Kidney (tissue), 13 donors: ENCODE measurements at regions not wholly inside any gene's neighbourhood (a gene's known extent, or its start where the extent isn't known, plus 50 kb on each side); places are given as distances from the start of the nearest gene placed in this dataset.
A peak's percentile ranks its signal among the peaks of the same experiment; 100 is the strongest.

Experiments used
- DNase-seq, 5 donors: peaks; one replicate each; pipeline ENCODE4 v3.0.0-alpha.2; 2013 to 2020
- FAIRE-seq: peaks from 2 replicates; lab custom pipeline; 2012; peaks lifted over from hg19 to GRCh38; lab: Jason Lieb, UNC
- H3K27ac ChIP-seq, 2 donors: one replicate each; pipeline ENCODE4 v1.7.0; 2013; ENCODE audit warnings: low read depth in 2 of 2, low read length in 2 of 2, inconsistent platforms in 1 of 2
- H3K27me3 ChIP-seq: one replicate; pipeline ENCODE4 v1.7.1; 2013; ENCODE audit warnings: low read length, inconsistent platforms; ENCODE audit not compliant: control insufficient read depth, insufficient read depth
- H3K36me3 ChIP-seq, 3 donors: one replicate each; pipeline versions ENCODE4 v1.7.0 to v1.7.1; 2013; ENCODE audit warnings: low read length in 3 of 3, control low read depth in 1 of 3, inconsistent platforms in 1 of 3; ENCODE audit not compliant: insufficient read depth in 3 of 3, control insufficient read depth in 2 of 3
- H3K4me1 ChIP-seq, 3 donors: one replicate each; pipeline versions ENCODE4 v1.7.0 to v1.7.1; 2013; ENCODE audit warnings: low read length in 3 of 3, inconsistent platforms in 1 of 3, low read depth in 1 of 3; ENCODE audit not compliant: control insufficient read depth in 2 of 3, insufficient read depth in 2 of 3
- H3K4me3 ChIP-seq, 3 donors: one replicate each; pipeline versions ENCODE4 v1.7.0 to v1.8.1; 2013; ENCODE audit warnings: low read length in 3 of 3, control low read depth in 1 of 3, inconsistent platforms in 1 of 3
- H3K9ac ChIP-seq, 3 donors: one replicate each; pipeline versions ENCODE4 v1.7.0 to v1.7.1; 2013; ENCODE audit warnings: low read length in 3 of 3, control low read depth in 1 of 3, inconsistent platforms in 1 of 3
- H3K9me3 ChIP-seq, 3 donors: one replicate each; pipeline versions ENCODE4 v1.7.0 to v1.7.1; 2013; ENCODE audit warnings: low read length in 3 of 3, control low read depth in 1 of 3, inconsistent platforms in 1 of 3; ENCODE audit not compliant: control insufficient read depth in 2 of 3, insufficient read depth in 1 of 3
- CTCF ChIP-seq: IDR thresholded peaks from 3 replicates; pipeline ENCODE4 v1.5.1; 2012; ENCODE audit warnings: mild to moderate bottlenecking, moderate library complexity, borderline replicate concordance; ENCODE audit not compliant: insufficient read depth; ENCODE audit errors: extremely low read depth
- intact Hi-C: fragments of 100-400 bp; cut with DNase I; formaldehyde crosslinking; loops from one replicate; pipeline ENCODE4 v1.11.1; 2022
- donor health status: control.
- donor health status: control.
- donor health status: control.
- donor health status: control.
- donor health status: control.
- donor health status: DM: yes; HTN: yes; CAD: no.
- donor health status: Normal renal cell carcinoma (clear cell type).

- Histone ChIP-seq H3K9me3 (no peaks in the 10 kb centered on the region), H3K27ac (no peak overlapping the region), H3K4me1 (peaks cover 0 to 6% (median 0%) of the 10 kb centered on the region in 3 donors), H3K9ac (no peak overlapping the region), H3K36me3 (no peaks in the 10 kb centered on the region), H3K4me3 (no peak overlapping the region), H3K27me3 (no peaks in the 10 kb centered on the region)
- no peak for DNase-seq
- FAIRE-seq: no peak
- no peak for TF ChIP-seq CTCF
- intact Hi-C loops: no loop called here
Measured at GRCh38 chr9:81108821-81109220, 580.5 kb downstream of the TLE1 start.

GRCh38 chr9:81108391-81108790 lies 581.0 kb downstream of the TLE1 start:
- no peak overlapping the region for H3K27ac ChIP-seq
- H3K27me3 ChIP-seq: no peaks in the 10 kb centered on the region
- DNase-seq (no peak), FAIRE-seq (no peak)
- H3K36me3 ChIP-seq: no peaks in the 10 kb centered on the region
- no peaks in the 10 kb centered on the region for H3K9me3 ChIP-seq
- intact Hi-C loops: no loop called here
- no peak for TF ChIP-seq CTCF
- no peak overlapping the region for H3K9ac ChIP-seq
- H3K4me1 ChIP-seq: peaks cover 0 to 6% (median 0%) of the 10 kb centered on the region in 3 donors
- no peak overlapping the region for H3K4me3 ChIP-seq

- H3K27me3 ChIP-seq: no peaks in the 10 kb centered on the region
- TF ChIP-seq CTCF: peak; percentile 10
- no peak overlapping the region for H3K9ac ChIP-seq
- intact Hi-C loops: no loop called here
- H3K9me3 ChIP-seq: no peaks in the 10 kb centered on the region
- DNase-seq (no peak), FAIRE-seq (no peak)
- no peaks in the 10 kb centered on the region for H3K36me3 ChIP-seq
- H3K4me3 ChIP-seq: no peak overlapping the region
- no peak overlapping the region for H3K27ac ChIP-seq
- no peaks in the 10 kb centered on the region for H3K4me1 ChIP-seq
Measured at GRCh38 chr9:81103597-81104471, 585.5 kb downstream of the TLE1 start.
